Common myeloid progenitor, CD34-positive (primary cell): ENCODE measurements at regions not wholly inside any gene's neighbourhood (a gene's known extent, or its start where the extent isn't known, plus 50 kb on each side); places are given as distances from the start of the nearest gene placed in this dataset.
A peak's percentile ranks its signal among the peaks of the same experiment; 100 is the strongest.

Experiments used
- CTCF ChIA-PET: fragments of 350-600 bp; sonication (Branson Sonifier 250); formaldehyde crosslinking; loops from one replicate; lab custom pipeline; 2021; ENCODE audit warnings: antibody characterized with exemption; lab: Charles Lee
- POLR2A ChIA-PET: fragments of 350-600 bp; sonication (Branson Sonifier 250); formaldehyde crosslinking; loops from one replicate; lab custom pipeline; 2021; ENCODE audit warnings: antibody characterized with exemption; lab: Charles Lee
- DNase-seq, 3 donors: peaks; one replicate each; pipeline versions ENCODE4 v3.0.0 to v3.0.0-alpha.2; 2013
- H3K27ac ChIP-seq, 2 experiments: 1 replicate in 1 of 2; 2 replicates in 1 of 2; pipeline ENCODE4 v1.7.0; 2013; ENCODE audit warnings: inconsistent platforms in 2 of 2, low read length in 2 of 2, mild to moderate bottlenecking in 2 of 2, low read depth in 1 of 2, moderate library complexity in 1 of 2; ENCODE audit not compliant: severe bottlenecking in 2 of 2, insufficient read depth in 1 of 2, poor library complexity in 1 of 2
- H3K27me3 ChIP-seq, 5 experiments: replicated peaks in 2 of 5; 1 replicate in 3 of 5; 2 replicates in 2 of 5; pipeline versions ENCODE4 v1.6.1 to v1.7.0; 2013; ENCODE audit warnings: low read length in 4 of 5, mild to moderate bottlenecking in 2 of 5, moderate library complexity in 2 of 5, inconsistent platforms in 1 of 5; ENCODE audit not compliant: insufficient read depth in 5 of 5, control insufficient read depth in 4 of 5
- H3K36me3 ChIP-seq, 4 experiments: 1 replicate in 2 of 4; 2 replicates in 2 of 4; pipeline versions ENCODE4 v1.6.1 to v1.7.0; 2013; ENCODE audit warnings: low read length in 3 of 4, control low read depth in 1 of 4, mild to moderate bottlenecking in 1 of 4; ENCODE audit not compliant: control insufficient read depth in 4 of 4, insufficient read depth in 4 of 4
- H3K4me1 ChIP-seq, 4 experiments: 1 replicate in 3 of 4; 2 replicates in 1 of 4; pipeline versions ENCODE4 v1.6.1 to v1.7.1; 2013; ENCODE audit warnings: low read length in 3 of 4, mild to moderate bottlenecking in 3 of 4, control low read depth in 1 of 4, inconsistent platforms in 1 of 4, moderate library complexity in 1 of 4; ENCODE audit not compliant: control insufficient read depth in 4 of 4, insufficient read depth in 4 of 4; ENCODE audit errors: control extremely low read depth in 1 of 4
- H3K4me3 ChIP-seq, 7 experiments: 1 replicate in 4 of 7; 2 replicates in 3 of 7; pipeline versions ENCODE4 v1.5.1 to v1.7.0; 2013; ENCODE audit warnings: mild to moderate bottlenecking in 7 of 7, low read length in 6 of 7, moderate library complexity in 6 of 7, inconsistent platforms in 2 of 7, low read depth in 2 of 7, control low read depth in 1 of 7; ENCODE audit not compliant: insufficient read depth in 4 of 7, control insufficient read depth in 1 of 7; ENCODE audit errors: extremely low read depth in 1 of 7
- H3K9me3 ChIP-seq, 5 experiments: 1 replicate in 4 of 5; 2 replicates in 1 of 5; pipeline versions ENCODE4 v1.6.1 to v1.7.1; 2013; ENCODE audit warnings: low read length in 4 of 5, mild to moderate bottlenecking in 2 of 5, inconsistent platforms in 1 of 5, low read depth in 1 of 5, moderate library complexity in 1 of 5; ENCODE audit not compliant: control insufficient read depth in 4 of 5, insufficient read depth in 2 of 5; ENCODE audit errors: control extremely low read depth in 1 of 5
- WGBS: methylation state at CpG from one replicate; pipeline ENCODE4 v1.1.5; 2013; ENCODE audit not compliant: insufficient coverage; 5-methylcytosine and 5-hydroxymethylcytosine counted together

- CTCF ChIA-PET = interaction anchor here (0.9 to 1.2 kb wide), 2 partner anchors 105 to 125 kb away, joined by 3 read pairs; no protein-coding TSS in a partner anchor
- H3K27me3 ChIP-seq = no peaks in the 10 kb centered on the region
- no peaks in the 10 kb centered on the region for H3K9me3 ChIP-seq
- WGBS = 100% methylated on average over 1 of the region's 1 CpG
- POLR2A ChIA-PET = no interaction called here
- no peak overlapping the region for H3K27ac ChIP-seq
- H3K4me3 ChIP-seq = no peak overlapping the region
- peaks cover 4 to 27% (median 12%) of the 10 kb centered on the region in 4 experiments for H3K4me1 ChIP-seq
- no peak for DNase-seq
- H3K36me3 ChIP-seq = no peaks in the 10 kb centered on the region
Measured at GRCh38 chr5:116372931-116373597, 201.6 kb downstream of the SEMA6A start.

GRCh38 chr5:116371935-116372334 is 202.7 kb downstream of the SEMA6A start:
- CTCF ChIA-PET = interaction anchor here (2.0 kb wide), 1 partner anchor 13 kb away, joined by 6 read pairs; no protein-coding TSS in a partner anchor
- peaks cover 4 to 27% (median 12%) of the 10 kb centered on the region in 4 experiments for H3K4me1 ChIP-seq
- H3K27ac ChIP-seq = no peak overlapping the region
- H3K4me3 ChIP-seq = no peak overlapping the region
- no peaks in the 10 kb centered on the region for H3K27me3 ChIP-seq
- peak in 2 of 3 donors; percentile 24 to 42 for DNase-seq
- POLR2A ChIA-PET = no interaction called here
- no peaks in the 10 kb centered on the region for H3K9me3 ChIP-seq
- H3K36me3 ChIP-seq = no peaks in the 10 kb centered on the region

GRCh38 chr5:116371431-116371830 is 203.2 kb downstream of the SEMA6A start:
- peaks cover 4 to 27% (median 12%) of the 10 kb centered on the region in 4 experiments for H3K4me1 ChIP-seq
- H3K36me3 ChIP-seq = no peaks in the 10 kb centered on the region
- no peaks in the 10 kb centered on the region for H3K9me3 ChIP-seq
- POLR2A ChIA-PET = no interaction called here
- H3K27ac ChIP-seq = no peak overlapping the region
- no peak for DNase-seq
- H3K4me3 ChIP-seq = no peak overlapping the region
- CTCF ChIA-PET = interaction anchor here (0.7 to 2.0 kb wide), 2 partner anchors 12 to 55 kb away, joined by 3 to 6 read pairs; no protein-coding TSS in a partner anchor
- no peaks in the 10 kb centered on the region for H3K27me3 ChIP-seq
- 100% methylated on average over 1 of the region's 2 CpGs for WGBS

- CTCF ChIA-PET = interaction anchor here (0.7 to 2.0 kb wide), 2 partner anchors 12 to 55 kb away, joined by 3 to 6 read pairs; no protein-coding TSS in a partner anchor
- 0% methylated on average over 1 of the region's 2 CpGs for WGBS
- no peak overlapping the region for H3K27ac ChIP-seq
Measured at GRCh38 chr5:116370886-116371285, 203.7 kb downstream of the SEMA6A start.

GRCh38 chr5:116370149-116370548 is 204.5 kb downstream of the SEMA6A start:
- CTCF ChIA-PET = no interaction called here
- Histone ChIP-seq H3K4me1 (peaks cover 4 to 27% (median 12%) of the 10 kb centered on the region in 4 experiments), H3K9me3 (no peaks in the 10 kb centered on the region), H3K27ac (no peak overlapping the region), H3K27me3 (no peaks in the 10 kb centered on the region), H3K4me3 (no peak overlapping the region), H3K36me3 (no peaks in the 10 kb centered on the region)
- POLR2A ChIA-PET = interaction anchor here (0.5 kb wide), 1 partner anchor 73 kb away, joined by 4 read pairs; no protein-coding TSS in a partner anchor
- DNase-seq = no peak
- WGBS = 94% methylated on average over 3 of the region's 4 CpGs

More at GRCh38 chr5:116370886-116371285, 203.7 kb downstream of the SEMA6A start:
- Histone ChIP-seq H3K9me3 (no peaks in the 10 kb centered on the region), H3K36me3 (no peaks in the 10 kb centered on the region), H3K27me3 (no peaks in the 10 kb centered on the region), H3K4me3 (no peak overlapping the region), H3K4me1 (peaks cover 4 to 27% (median 12%) of the 10 kb centered on the region in 4 experiments)
- DNase-seq = peak in 2 of 3 donors; percentile 15 to 26
- POLR2A ChIA-PET = interaction anchor here (0.5 kb wide), 1 partner anchor 72 kb away, joined by 4 read pairs; no protein-coding TSS in a partner anchor

GRCh38 chr5:116365006-116365496 is 209.6 kb downstream of the SEMA6A start:
- ChIA-PET CTCF (no interaction called here), POLR2A (no interaction called here)
- Histone ChIP-seq H3K4me3 (no peak overlapping the region), H3K27me3 (no peaks in the 10 kb centered on the region), H3K9me3 (no peaks in the 10 kb centered on the region), H3K36me3 (no peaks in the 10 kb centered on the region), H3K4me1 (peaks cover 6 to 10% (median 7%) of the 10 kb centered on the region in 4 experiments), H3K27ac (no peak overlapping the region)
- DNase-seq = no peak
- whole genome bisulfite sequencing = 64% methylated on average over 3 of the region's 3 CpGs

- DNase-seq = no peak
- H3K9me3 ChIP-seq = no peaks in the 10 kb centered on the region
- ChIA-PET CTCF (interaction anchor here (0.9 kb wide), 1 partner anchor 16 kb away, joined by 3 read pairs; no protein-coding TSS in a partner anchor), POLR2A (no interaction called here)
- no peak overlapping the region for H3K4me3 ChIP-seq
- no peak overlapping the region for H3K27ac ChIP-seq
- H3K27me3 ChIP-seq = no peaks in the 10 kb centered on the region
- peaks cover 15 to 23% (median 19%) of the 10 kb centered on the region in 4 experiments for H3K4me1 ChIP-seq
- 100% methylated on average over 1 of the region's 1 CpG for WGBS
- no peaks in the 10 kb centered on the region for H3K36me3 ChIP-seq
Measured at GRCh38 chr5:116363780-116364179, 210.8 kb downstream of the SEMA6A start.
